ENCODE measurements at regions not wholly inside any gene's neighbourhood (a gene's known extent, or its start where the extent isn't known, plus 50 kb on each side); places are given as distances from the start of the nearest gene placed in this dataset.

DNA sequence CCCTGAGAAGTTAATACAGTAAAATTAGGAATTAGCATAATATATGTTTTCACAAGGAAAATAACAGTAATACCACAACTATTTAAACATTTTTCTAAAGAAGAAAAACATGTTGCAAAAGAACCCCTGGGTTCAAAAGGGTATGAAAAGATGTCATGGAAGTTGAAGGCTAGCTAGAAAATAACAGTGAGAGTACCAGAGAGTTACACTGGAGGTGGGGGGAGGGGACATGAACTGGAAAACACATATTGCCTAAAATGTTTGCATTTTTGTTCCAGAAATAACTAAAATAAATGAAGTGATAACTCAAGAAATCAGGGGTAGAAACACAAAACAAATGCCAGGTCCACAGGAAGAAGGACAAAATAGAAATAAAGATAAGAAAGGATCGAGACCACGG, 336.6 kb upstream of the MAD2L1 start:
- TF ChIP-seq, protein P1, sequence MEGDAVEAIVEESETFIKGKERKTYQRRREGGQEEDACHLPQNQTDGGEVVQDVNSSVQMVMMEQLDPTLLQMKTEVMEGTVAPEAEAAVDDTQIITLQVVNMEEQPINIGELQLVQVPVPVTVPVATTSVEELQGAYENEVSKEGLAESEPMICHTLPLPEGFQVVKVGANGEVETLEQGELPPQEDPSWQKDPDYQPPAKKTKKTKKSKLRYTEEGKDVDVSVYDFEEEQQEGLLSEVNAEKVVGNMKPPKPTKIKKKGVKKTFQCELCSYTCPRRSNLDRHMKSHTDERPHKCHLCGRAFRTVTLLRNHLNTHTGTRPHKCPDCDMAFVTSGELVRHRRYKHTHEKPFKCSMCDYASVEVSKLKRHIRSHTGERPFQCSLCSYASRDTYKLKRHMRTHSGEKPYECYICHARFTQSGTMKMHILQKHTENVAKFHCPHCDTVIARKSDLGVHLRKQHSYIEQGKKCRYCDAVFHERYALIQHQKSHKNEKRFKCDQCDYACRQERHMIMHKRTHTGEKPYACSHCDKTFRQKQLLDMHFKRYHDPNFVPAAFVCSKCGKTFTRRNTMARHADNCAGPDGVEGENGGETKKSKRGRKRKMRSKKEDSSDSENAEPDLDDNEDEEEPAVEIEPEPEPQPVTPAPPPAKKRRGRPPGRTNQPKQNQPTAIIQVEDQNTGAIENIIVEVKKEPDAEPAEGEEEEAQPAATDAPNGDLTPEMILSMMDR (conservative IDR thresholded peaks at IDR 0.05; ENCODE audit: low read depth in 2 of 2), result no peak
- TF ChIP-seq, protein P2, sequence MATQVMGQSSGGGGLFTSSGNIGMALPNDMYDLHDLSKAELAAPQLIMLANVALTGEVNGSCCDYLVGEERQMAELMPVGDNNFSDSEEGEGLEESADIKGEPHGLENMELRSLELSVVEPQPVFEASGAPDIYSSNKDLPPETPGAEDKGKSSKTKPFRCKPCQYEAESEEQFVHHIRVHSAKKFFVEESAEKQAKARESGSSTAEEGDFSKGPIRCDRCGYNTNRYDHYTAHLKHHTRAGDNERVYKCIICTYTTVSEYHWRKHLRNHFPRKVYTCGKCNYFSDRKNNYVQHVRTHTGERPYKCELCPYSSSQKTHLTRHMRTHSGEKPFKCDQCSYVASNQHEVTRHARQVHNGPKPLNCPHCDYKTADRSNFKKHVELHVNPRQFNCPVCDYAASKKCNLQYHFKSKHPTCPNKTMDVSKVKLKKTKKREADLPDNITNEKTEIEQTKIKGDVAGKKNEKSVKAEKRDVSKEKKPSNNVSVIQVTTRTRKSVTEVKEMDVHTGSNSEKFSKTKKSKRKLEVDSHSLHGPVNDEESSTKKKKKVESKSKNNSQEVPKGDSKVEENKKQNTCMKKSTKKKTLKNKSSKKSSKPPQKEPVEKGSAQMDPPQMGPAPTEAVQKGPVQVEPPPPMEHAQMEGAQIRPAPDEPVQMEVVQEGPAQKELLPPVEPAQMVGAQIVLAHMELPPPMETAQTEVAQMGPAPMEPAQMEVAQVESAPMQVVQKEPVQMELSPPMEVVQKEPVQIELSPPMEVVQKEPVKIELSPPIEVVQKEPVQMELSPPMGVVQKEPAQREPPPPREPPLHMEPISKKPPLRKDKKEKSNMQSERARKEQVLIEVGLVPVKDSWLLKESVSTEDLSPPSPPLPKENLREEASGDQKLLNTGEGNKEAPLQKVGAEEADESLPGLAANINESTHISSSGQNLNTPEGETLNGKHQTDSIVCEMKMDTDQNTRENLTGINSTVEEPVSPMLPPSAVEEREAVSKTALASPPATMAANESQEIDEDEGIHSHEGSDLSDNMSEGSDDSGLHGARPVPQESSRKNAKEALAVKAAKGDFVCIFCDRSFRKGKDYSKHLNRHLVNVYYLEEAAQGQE (IDR thresholded peaks at IDR 0.05; ENCODE audit: unreplicated experiment), result no peak
- TF ChIP-seq, protein P3, sequence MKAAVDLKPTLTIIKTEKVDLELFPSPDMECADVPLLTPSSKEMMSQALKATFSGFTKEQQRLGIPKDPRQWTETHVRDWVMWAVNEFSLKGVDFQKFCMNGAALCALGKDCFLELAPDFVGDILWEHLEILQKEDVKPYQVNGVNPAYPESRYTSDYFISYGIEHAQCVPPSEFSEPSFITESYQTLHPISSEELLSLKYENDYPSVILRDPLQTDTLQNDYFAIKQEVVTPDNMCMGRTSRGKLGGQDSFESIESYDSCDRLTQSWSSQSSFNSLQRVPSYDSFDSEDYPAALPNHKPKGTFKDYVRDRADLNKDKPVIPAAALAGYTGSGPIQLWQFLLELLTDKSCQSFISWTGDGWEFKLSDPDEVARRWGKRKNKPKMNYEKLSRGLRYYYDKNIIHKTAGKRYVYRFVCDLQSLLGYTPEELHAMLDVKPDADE (IDR thresholded peaks at IDR 0.05), result no peak
- no peak for TF ChIP-seq EZH2phosphoT487 (IDR thresholded peaks at IDR 0.05; ENCODE audit: unreplicated experiment)
